ENCODE measurements at regions not wholly inside any gene's neighbourhood (a gene's known extent, or its start where the extent isn't known, plus 50 kb on each side); places are given as distances from the start of the nearest gene placed in this dataset.

GRCh38 chr22:48287031-48287430 is 1524.6 kb downstream of the TBC1D22A start:
- TF ChIP-seq, protein P1, sequence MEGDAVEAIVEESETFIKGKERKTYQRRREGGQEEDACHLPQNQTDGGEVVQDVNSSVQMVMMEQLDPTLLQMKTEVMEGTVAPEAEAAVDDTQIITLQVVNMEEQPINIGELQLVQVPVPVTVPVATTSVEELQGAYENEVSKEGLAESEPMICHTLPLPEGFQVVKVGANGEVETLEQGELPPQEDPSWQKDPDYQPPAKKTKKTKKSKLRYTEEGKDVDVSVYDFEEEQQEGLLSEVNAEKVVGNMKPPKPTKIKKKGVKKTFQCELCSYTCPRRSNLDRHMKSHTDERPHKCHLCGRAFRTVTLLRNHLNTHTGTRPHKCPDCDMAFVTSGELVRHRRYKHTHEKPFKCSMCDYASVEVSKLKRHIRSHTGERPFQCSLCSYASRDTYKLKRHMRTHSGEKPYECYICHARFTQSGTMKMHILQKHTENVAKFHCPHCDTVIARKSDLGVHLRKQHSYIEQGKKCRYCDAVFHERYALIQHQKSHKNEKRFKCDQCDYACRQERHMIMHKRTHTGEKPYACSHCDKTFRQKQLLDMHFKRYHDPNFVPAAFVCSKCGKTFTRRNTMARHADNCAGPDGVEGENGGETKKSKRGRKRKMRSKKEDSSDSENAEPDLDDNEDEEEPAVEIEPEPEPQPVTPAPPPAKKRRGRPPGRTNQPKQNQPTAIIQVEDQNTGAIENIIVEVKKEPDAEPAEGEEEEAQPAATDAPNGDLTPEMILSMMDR (conservative IDR thresholded peaks at IDR 0.05) = no peak

DNA sequence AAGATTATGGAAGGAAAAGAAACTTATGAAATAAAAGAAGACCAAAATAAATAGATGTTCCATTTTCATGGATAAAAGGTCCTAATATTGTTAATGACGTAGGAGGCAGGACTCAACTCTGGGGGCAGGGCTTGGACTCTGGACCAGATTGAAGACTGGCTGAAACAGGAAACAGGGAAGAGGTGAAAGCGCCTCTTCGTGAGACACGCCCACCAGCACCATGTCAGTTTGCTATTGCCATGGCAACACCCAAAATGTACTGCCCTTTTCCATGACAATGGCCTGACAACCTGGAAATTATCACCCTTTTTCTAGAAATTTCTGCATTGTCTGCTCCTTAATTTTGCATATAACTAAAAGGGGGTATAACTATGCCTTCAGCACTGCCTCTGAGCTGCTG is 1522.2 kb downstream of the TBC1D22A start:
- TF ChIP-seq, protein P1 (conservative IDR thresholded peaks at IDR 0.05) = no peak
- H3K27ac ChIP-seq = no peak overlapping the region

More at GRCh38 chr22:48287031-48287430, 1524.6 kb downstream of the TBC1D22A start:
- no peak overlapping the region for H3K27ac ChIP-seq

DNA sequence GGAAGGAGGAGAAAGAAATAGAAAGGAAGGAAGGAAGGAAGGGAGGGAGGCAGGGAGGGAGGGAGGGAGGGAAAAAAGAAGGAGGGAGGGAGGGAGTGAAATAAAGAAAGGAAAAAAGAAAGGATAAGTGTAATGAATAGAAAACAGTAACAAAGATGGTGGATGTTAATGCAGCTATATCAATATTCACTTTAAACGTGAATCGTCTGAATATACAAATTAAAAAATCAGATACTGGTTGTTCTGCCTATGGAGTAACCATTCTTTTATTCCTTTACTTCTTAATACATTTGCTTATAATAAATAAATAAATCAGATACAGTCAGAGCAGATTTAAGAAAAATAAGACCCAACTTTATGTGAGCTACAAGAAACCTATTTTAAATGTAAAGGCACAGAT is 1520.4 kb downstream of the TBC1D22A start:
- H3K27ac ChIP-seq = no peak overlapping the region
- TF ChIP-seq, protein P1 (conservative IDR thresholded peaks at IDR 0.05) = no peak

DNA sequence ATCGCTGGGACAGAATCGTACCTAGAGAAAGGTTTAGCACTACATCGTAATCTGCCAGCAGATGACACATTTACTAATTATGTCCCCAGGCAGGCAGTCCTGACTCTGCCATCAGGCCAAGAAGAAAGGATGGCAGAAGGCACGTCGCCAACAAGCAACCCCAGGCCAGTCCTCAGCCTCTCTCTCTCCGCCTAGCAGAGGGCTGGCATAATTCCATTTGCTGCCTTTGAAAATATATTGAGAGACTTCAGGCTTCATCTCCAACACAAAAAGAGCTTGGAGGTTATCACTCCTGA is 1517.0 kb downstream of the TBC1D22A start:
- no peak overlapping the region for H3K27ac ChIP-seq
- TF ChIP-seq, protein P1 (conservative IDR thresholded peaks at IDR 0.05) = no peak

DNA sequence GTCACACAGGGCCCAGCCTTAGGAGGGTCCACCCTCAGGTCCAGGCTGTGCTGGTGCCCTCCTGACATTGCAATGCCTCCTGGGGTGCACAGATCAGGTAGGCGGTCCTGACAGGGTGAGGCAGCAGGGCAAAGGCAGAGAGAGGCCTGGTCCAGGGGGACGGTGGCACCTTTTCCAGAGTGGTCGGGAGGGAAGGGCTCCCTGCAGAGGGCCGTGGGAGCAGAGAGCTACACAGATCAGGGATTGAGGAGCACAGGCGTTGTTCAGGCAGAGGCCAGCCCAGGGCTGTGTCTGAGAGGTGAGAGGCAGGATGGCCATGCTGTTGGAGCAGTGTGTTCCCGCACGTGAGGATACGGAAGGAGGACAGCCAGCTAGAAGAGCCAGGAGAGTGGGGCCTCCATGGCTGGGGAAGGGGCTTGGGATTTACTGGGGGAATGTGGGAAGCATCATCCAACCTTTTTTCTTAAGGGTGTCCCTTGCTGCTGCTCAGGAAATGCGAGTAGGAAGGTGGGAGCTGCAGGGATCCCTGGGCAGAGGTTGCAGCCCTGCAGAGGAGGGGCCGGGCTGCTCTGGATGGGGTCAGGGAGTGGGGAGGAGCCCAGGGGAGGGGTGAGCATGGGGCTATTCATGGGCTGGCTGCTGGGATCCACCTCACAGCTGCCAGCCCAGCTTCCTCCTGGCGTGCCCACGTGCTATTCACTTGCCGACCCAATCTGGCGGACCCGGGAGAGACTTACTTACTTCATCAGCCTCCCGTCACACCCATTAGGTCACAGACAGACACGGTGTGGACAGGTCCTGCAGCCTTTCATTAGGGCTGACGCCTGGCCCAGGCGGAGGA is 1516.4 kb downstream of the TBC1D22A start:
- peak overlapping the region; percentile 42 for H3K27ac ChIP-seq
- TF ChIP-seq, protein P1 (conservative IDR thresholded peaks at IDR 0.05) = no peak

DNA sequence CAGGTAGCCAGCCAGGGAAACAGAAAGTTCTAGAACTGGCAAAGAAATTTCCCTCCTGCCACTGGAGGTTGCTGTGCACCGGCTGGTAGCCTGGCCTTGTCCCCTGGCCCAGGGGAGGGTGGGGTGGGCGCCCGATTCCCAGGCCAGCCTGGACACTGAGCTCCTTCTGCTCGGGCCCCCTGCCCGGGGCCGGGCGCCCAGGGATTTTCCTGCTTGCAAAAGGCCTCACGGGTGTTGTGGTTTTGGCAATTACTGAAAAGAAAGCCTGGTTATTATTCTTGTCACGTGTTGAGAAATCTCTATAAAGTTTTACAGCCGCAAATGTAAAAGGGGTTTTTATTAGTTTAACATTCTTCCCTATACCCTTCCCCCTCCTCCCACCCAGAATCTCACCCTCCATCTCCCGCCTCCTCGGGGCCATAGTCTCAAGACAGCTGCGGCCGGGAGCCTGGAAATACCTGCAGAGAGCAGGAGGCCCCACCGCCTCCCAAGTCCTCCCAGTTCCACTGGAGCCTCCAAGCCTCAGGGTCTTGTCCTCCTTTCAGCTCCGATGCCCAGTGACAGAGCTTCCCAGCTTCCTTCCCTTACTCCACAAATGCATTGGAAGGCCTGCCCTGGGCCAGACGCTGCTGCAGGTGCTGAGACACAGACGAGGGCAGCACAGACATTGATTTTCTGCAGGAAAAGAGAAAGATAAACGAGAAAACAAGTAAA is 1515.6 kb downstream of the TBC1D22A start:
- peak overlapping the region; percentile 42 for H3K27ac ChIP-seq
- TF ChIP-seq, protein P1 (conservative IDR thresholded peaks at IDR 0.05) = no peak

DNA sequence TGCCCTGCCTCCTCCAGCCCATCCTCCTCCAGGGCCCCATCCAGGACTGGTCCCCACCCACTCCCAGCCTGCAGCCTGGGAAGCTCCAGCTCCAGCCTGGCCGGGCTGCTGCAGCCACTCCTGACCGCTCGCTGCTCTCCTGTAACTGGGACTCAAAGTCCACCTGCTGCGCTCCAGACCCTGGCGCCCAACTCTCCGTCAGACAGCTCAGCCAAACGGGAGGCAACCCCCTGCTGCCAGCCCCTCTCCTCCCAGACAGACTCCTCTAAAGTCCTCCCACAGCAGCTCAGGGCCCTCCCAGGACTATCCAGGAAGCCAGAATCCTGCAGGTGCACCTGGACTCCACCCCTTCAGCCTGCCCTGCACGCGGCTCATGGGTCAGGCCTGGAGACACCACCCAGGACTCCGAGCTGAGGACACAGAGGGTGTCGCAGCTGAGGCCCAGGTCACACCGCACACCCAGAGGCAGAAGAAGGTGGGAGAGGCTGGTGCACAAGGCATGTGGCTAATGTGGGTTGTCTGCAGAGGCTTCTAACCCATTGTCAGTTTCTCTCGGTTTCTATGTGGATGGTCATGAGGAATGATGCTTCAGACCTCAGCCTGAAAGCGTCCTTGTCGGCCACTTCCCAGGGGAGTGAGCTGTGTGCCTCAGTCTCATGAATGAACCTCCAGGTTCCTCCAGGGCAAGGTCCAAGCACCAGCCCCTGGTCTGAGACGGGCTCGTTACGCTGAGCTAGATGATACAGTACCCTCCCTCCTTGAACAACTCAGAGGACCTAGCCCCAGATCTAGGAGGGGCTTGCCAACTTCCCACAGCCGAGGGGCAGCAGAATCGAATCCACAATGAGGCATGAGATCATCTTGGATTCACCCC is 1514.8 kb downstream of the TBC1D22A start:
- TF ChIP-seq, protein P1 (conservative IDR thresholded peaks at IDR 0.05) = no peak

More for the DNA sequence above, 1514.8 kb downstream of the TBC1D22A start:
- H3K27ac ChIP-seq = peak overlapping the region; percentile 42

All from VCaP (cell line).